ENCODE measurements at regions not wholly inside any gene's neighbourhood (a gene's known extent, or its start where the extent isn't known, plus 50 kb on each side); places are given as distances from the start of the nearest gene placed in this dataset.

GRCh38 chr5:153079396-153079795, 411.1 kb upstream of the GRIA1 start:
- no peak for TF ChIP-seq CTCF (IDR thresholded peaks at IDR 0.05)
- no peak for TF ChIP-seq POLR2A (IDR thresholded peaks at IDR 0.05)
- no peak for TF ChIP-seq EP300 (IDR thresholded peaks at IDR 0.05)

All from sigmoid colon (tissue), 4 donors.